ENCODE measurements at regions not wholly inside any gene's neighbourhood (a gene's known extent, or its start where the extent isn't known, plus 50 kb on each side); places are given as distances from the start of the nearest gene placed in this dataset.

- TF ChIP-seq BHLHE40 (IDR thresholded peaks at IDR 0.05; ENCODE audit: borderline replicate concordance) (no peak), NFRKB (IDR thresholded peaks at IDR 0.05) (no peak), FOXM1 (IDR thresholded peaks at IDR 0.05; ENCODE audit: borderline replicate concordance) (no peak), SP1 (IDR thresholded peaks at IDR 0.05) (no peak), FOXK2 (IDR thresholded peaks at IDR 0.05) (no peak)
Observed at GRCh38 chr7:24354456-24354855, 70.5 kb downstream of the NPY start.
